Panc1 (cell line): ENCODE measurements at regions not wholly inside any gene's neighbourhood (a gene's known extent, or its start where the extent isn't known, plus 50 kb on each side); places are given as distances from the start of the nearest gene placed in this dataset.

ENCODE experiments used
- ATAC-seq: fragments of 200-7000 bp; cut with Tn5 transposase; 2 replicates; pipeline ENCODE4 v1.9.1; 2020; ENCODE audit warnings: mild to moderate bottlenecking, moderate library complexity
- BruUV-seq: library from RNA; stranded (reverse); fragments of 400-500 nt; replicated peaks from 2 replicates; lab custom pipeline; 2021; lab: Mats Ljungman, UMichigan
- CTCF ChIA-PET: fragments of 300-600 bp; sonication (Branson Sonifier 250); formaldehyde crosslinking; loops from one replicate; lab custom pipeline; 2022; ENCODE audit warnings: antibody characterized with exemption; lab: Charles Lee
- POLR2A ChIA-PET: fragments of 300-600 bp; sonication (Branson Sonifier 250); formaldehyde crosslinking; loops from one replicate; lab custom pipeline; 2022; ENCODE audit warnings: antibody characterized with exemption; lab: Charles Lee
- DNase-seq: peaks from one replicate; pipeline ENCODE4 v3.0.0-alpha.2; 2010; ENCODE audit warnings: low read depth, low spot score
- H3K27ac ChIP-seq: 2 replicates; pipeline ENCODE4 v1.5.1; 2011; ENCODE audit warnings: mild to moderate bottlenecking, low read length, inconsistent platforms
- H3K27me3 ChIP-seq: fragments of 200-500 bp; sonication (Bioruptor generic); 2 replicates; pipeline ENCODE4 v1.6.0; 2014; ENCODE audit warnings: low read length, inconsistent platforms; ENCODE audit not compliant: control insufficient read depth, insufficient read depth
- H3K36me3 ChIP-seq: fragments of 200-500 bp; sonication (Bioruptor generic); 2 replicates; pipeline ENCODE4 v1.5.1; 2014; ENCODE audit warnings: inconsistent platforms, mild to moderate bottlenecking, low read length, moderate library complexity; ENCODE audit not compliant: control insufficient read depth, insufficient read depth
- H3K4me1 ChIP-seq: 2 replicates; pipeline ENCODE4 v1.5.1; 2011; ENCODE audit warnings: inconsistent platforms, mild to moderate bottlenecking, low read length, moderate library complexity; ENCODE audit not compliant: control insufficient read depth, insufficient read depth
- H3K4me3 ChIP-seq, 2 experiments: 2 replicates each; pipeline ENCODE4 v1.5.1; 2011 to 2012; ENCODE audit warnings: low read depth in 2 of 2, low read length in 2 of 2, mild to moderate bottlenecking in 2 of 2, inconsistent platforms in 1 of 2, moderate library complexity in 1 of 2
- H3K9me3 ChIP-seq: fragments of 200-500 bp; sonication (Bioruptor generic); 2 replicates; pipeline ENCODE4 v1.5.1; 2014; ENCODE audit warnings: low read depth, mild to moderate bottlenecking, inconsistent platforms, low read length, moderate library complexity; ENCODE audit not compliant: control insufficient read depth, insufficient read depth
- CTCF ChIP-seq: fragments of 450-650 bp; IDR thresholded peaks from 2 replicates; pipeline ENCODE4 v1.5.1; 2017; ENCODE audit warnings: mild to moderate bottlenecking
- POLR2AphosphoS5 ChIP-seq: IDR thresholded peaks from 2 replicates; pipeline ENCODE4 v1.6.1; 2012; ENCODE audit warnings: mild to moderate bottlenecking, low read depth, low read length, moderate library complexity
- REST ChIP-seq, 2 experiments: IDR thresholded peaks; 2 replicates each; pipeline ENCODE4 v1.6.1; 2011 to 2012; ENCODE audit warnings: low read depth in 2 of 2, control low read depth in 1 of 2, low read length in 1 of 2, mild to moderate bottlenecking in 1 of 2, moderate library complexity in 1 of 2; ENCODE audit not compliant: insufficient read depth in 1 of 2
- SIN3A ChIP-seq: IDR thresholded peaks from 2 replicates; pipeline ENCODE4 v1.6.1; 2012; ENCODE audit warnings: low read depth, mild to moderate bottlenecking, low read length, moderate library complexity, borderline replicate concordance; ENCODE audit not compliant: insufficient read depth
- TCF7L2 ChIP-seq: IDR thresholded peaks from 2 replicates; pipeline ENCODE4 v1.6.1; 2011; ENCODE audit warnings: mild to moderate bottlenecking, low read depth, low read length, inconsistent platforms
- in situ Hi-C: cut with HindIII; loops from 2 replicates; pipeline ENCODE4 v1.10.0; 2016; ENCODE audit warnings: low sequenced_read_pairs, low pct_unique_long_range_greater_than_20kb
- intact Hi-C: fragments of 100-400 bp; cut with micrococcal nuclease; formaldehyde crosslinking; loops from one replicate; pipeline ENCODE4 v1.10.0; 2022; ENCODE audit not compliant: unreplicated experiment

DNA sequence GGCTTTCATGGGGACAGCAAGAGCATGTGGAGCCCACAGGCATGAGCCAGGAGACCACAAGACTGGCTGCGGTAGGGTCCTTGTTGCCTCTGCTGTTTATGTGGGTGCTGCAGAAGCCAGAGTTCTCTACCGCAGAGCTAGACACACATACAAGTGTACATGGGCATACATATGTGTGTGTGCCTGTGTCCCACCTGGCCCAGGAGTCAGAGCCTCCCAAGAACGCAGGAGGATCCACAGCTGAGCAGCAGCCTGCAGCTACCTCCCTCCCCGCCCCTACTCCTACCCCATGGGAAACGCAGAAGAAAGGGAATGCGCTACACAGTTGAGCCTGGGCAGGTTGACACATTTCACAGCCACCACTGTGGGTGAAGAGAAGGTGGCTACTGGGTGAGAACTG, 438.1 kb upstream of the SMIM21 start:
- no peak for ATAC-seq
- CTCF ChIA-PET = no interaction called here
- in situ Hi-C loops = no loop called here
- TF ChIP-seq SIN3A = no peak
- TF ChIP-seq CTCF = no peak
- no peak for TF ChIP-seq POLR2AphosphoS5
- DNase-seq = no peak
- POLR2A ChIA-PET = no interaction called here
- no TSS peak for BruUV-seq
- Histone ChIP-seq H3K4me1 (no peaks in the 10 kb centered on the region), H3K4me3 (no peak overlapping the region), H3K27ac (no peak overlapping the region), H3K27me3 (peaks cover 4% of the 10 kb centered on the region; the same call in 1 of the 2 replicates), H3K9me3 (no peaks in the 10 kb centered on the region), H3K36me3 (no peaks in the 10 kb centered on the region)
- intact Hi-C loops = no loop called here

- H3K36me3 ChIP-seq = no peaks in the 10 kb centered on the region
- intact Hi-C loops (no loop called here), in situ Hi-C loops (no loop called here)
- DNase-seq (no peak), ATAC-seq (no peak)
- ChIA-PET POLR2A (no interaction called here), CTCF (no interaction called here)
- H3K27me3 ChIP-seq = peaks cover 4% of the 10 kb centered on the region; the same call in 1 of the 2 replicates
- no peaks in the 10 kb centered on the region for H3K4me1 ChIP-seq
- BruUV-seq = no TSS peak
- no peak overlapping the region for H3K4me3 ChIP-seq
- no peak overlapping the region for H3K27ac ChIP-seq
- no peaks in the 10 kb centered on the region for H3K9me3 ChIP-seq
- no peak for TF ChIP-seq REST (IDR thresholded peaks at IDR 0.05; ENCODE audit: insufficient read depth in 1 of 2, low read depth in 2 of 2, low read length in 1 of 2)
Observed at GRCh38 chr18:75864816-75865215, 437.3 kb upstream of the SMIM21 start.

DNA sequence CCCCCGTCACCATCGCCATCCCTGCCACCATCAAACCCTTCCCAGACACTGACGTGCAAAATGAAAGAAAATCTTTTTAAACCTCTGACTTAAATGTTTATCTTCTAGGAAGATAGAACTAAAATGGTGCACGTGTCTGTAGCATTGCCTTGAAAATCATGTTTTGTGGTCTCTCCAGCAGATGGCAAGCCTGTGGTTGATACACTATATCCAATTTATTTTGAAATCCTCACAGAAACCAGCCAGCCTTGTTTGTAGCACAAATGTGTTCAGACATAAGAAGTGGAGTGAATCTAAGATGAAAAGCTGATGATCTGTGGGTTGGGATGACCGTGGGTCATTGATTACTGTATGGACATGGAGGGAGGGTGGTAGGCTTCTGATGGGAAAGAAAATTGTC, 436.2 kb upstream of the SMIM21 start:
- BruUV-seq = no TSS peak
- intact Hi-C loops = no loop called here
- ChIA-PET CTCF (no interaction called here), POLR2A (no interaction called here)
- ATAC-seq = no peak
- DNase-seq = no peak
- in situ Hi-C loops = no loop called here
- H3K27me3 ChIP-seq = peaks cover 3% of the 10 kb centered on the region; the same call in 1 of the 2 replicates
- no peaks in the 10 kb centered on the region for H3K9me3 ChIP-seq
- H3K36me3 ChIP-seq = no peaks in the 10 kb centered on the region
- no peak overlapping the region for H3K27ac ChIP-seq
- TF ChIP-seq REST (IDR thresholded peaks at IDR 0.05; ENCODE audit: insufficient read depth in 1 of 2, low read depth in 2 of 2, low read length in 1 of 2) (no peak), TCF7L2 (no peak), SIN3A (no peak), CTCF (no peak), POLR2AphosphoS5 (no peak)
- no peaks in the 10 kb centered on the region for H3K4me1 ChIP-seq
- no peak overlapping the region for H3K4me3 ChIP-seq
